IPS-18c (cell line): ENCODE measurements at regions not wholly inside any gene's neighbourhood (a gene's known extent, or its start where the extent isn't known, plus 50 kb on each side); places are given as distances from the start of the nearest gene placed in this dataset.

Experiments
- H3K4me3 ChIP-seq: 2 replicates; pipeline ENCODE4 v1.7.0; 2013; ENCODE audit warnings: low read depth, mild to moderate bottlenecking, low read length, moderate library complexity; ENCODE audit not compliant: insufficient read depth
- H3K9me3 ChIP-seq: one replicate; pipeline ENCODE4 v1.6.1; 2013; ENCODE audit warnings: mild to moderate bottlenecking, low read length, moderate library complexity; ENCODE audit not compliant: control insufficient read depth, insufficient read depth

DNA sequence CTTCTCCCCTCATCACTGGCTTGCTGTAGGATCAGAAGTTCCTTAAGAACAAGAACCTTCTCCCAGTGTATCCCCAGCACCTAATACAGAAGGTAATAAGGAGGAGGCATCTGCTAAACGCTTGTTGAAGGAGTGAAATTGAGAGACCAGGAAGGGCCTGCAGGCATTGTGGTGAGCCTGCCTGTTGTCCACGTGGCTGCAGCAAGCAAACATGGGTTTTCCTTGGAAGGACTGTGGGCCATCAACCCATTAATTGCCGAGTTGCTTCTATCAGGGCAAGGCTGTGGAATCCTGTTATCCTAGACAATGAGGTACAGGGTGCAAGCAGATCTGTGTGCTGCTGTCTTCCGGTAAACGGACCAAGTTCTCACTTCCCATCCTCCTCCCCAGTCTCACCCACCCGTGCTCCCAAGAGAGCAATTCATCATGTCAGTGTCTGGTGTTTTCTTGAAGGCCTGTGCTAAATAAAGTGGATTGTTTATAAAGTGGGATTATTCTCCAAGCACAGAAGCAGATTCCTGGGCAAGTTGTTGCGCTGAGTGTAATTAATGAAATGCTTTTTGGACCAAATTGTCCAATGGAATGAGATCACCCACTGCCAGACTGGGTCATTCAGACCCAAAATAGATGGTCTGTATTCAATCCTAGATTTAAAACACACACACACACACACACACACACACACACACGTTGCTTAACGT lies 164.6 kb upstream of the CDYL start:
- Histone ChIP-seq H3K4me3 (no peak overlapping the region), H3K9me3 (no peaks in the 10 kb centered on the region)

DNA sequence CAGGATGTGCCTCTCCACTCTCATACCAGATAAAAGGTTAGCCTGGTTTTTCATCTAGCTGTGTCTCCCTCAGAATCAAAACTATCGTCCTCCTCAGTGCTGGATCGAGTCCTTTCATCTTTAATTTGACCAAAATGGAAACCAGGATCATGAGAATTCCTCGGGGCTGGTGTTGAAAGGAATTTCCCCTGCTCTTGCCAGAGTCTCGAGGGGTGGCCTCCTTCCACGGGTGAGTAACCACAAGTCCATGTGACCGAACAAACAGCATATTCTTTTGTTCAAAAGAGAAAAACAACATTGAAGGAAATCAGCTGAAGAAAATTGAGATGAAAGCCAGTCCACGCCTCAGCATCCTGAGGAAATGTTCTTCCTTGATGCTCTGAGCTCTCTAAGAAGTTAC lies 165.9 kb upstream of the CDYL start:
- Histone ChIP-seq H3K4me3 (no peak overlapping the region), H3K9me3 (no peaks in the 10 kb centered on the region)

DNA sequence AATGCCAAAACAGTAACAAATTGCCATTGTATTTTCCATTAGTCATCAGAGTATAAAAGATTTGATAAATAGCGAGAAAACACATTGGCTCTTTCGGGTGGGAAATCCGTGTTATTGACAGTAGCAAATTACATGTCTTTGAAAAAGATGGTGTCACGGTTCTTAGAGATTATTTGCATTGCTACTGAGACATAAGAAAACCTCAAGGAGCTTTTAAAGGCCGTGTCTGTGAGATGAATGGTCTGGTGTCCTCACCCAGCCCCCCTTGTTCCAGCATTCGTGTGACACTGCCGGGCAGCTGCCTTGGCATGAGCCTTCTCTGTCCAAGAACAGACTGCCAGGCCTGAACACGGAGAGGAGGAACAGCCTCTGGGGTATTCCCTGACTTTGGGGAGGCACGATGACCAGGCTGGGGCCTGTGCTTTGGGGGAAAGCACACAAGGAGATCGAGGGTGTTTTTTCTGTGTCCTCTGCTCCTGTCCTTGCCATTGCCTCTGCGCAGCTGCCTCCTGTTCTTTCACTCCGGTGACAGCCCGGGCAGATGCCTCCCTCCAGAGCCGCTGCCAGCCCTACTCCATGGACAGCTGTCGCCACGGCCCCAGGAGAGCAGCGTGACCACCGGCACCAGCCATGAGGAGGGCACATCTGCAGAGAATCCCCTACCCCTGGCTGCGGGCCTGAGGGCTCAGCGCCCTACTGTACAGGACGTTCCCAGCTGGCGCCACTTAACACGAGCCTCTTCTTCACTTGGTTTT lies 167.7 kb upstream of the CDYL start:
- Histone ChIP-seq H3K9me3 (no peaks in the 10 kb centered on the region), H3K4me3 (no peak overlapping the region)

DNA sequence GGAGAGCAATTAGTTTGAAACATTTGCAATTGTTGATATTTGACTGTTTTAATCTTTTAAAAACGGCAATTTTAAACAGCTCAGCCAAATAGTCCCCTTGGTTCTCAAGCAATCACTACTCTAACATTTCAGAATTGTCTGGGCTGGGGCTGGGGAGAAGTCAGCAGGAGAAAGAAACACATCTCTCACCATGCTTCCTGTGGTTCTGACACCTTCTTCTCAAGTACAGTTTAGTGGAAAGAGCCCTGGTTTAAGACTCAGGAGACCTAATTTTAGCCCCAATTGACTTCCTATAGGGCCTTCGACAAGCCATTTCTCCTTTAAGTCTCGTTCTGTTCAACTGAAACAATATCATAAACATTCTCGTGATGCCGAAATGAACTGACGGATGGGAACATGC lies 168.4 kb upstream of the CDYL start:
- Histone ChIP-seq H3K9me3 (no peaks in the 10 kb centered on the region), H3K4me3 (no peak overlapping the region)

DNA sequence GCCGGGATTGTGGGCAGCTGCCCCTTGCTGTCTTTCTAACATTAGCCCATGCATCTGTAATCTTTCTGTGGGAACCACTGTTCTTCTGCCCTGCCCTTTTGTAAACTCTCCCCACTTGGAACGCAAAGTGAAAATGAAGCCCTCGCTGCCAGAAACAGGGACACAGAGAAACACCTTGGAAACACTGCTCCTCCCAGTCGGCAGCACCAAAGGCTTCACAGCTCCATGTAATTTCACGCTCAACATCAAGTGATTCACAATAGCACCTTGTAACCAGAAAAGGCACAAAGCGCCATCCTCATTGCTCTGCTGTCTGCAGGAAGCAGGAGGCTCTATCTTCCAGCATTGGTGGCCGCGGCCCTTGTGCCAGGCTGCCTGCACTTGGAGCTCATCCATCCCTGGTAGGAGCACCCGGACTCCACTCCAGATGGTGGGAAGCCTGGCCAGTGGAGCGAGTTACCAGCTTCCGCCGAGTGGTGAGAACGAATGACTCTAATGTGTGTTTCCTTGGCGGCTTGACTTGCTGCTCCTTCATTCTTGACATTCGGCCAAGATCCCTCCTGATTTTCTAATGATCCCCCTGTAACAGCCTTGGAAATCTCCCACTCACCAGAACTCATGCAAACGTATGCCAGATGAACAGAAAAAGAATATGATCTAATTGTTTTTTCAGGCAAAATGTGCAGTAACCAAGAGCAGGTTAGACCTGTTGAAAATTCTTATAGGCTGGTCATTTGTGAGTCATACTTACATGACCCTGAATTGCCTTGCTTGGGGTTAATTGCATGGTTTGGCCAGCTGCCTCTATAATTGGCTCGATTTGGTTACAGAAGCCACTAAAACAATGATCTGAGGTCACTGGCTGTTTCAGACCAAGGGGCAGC lies 169.1 kb upstream of the CDYL start:
- Histone ChIP-seq H3K9me3 (no peaks in the 10 kb centered on the region), H3K4me3 (no peak overlapping the region)

DNA sequence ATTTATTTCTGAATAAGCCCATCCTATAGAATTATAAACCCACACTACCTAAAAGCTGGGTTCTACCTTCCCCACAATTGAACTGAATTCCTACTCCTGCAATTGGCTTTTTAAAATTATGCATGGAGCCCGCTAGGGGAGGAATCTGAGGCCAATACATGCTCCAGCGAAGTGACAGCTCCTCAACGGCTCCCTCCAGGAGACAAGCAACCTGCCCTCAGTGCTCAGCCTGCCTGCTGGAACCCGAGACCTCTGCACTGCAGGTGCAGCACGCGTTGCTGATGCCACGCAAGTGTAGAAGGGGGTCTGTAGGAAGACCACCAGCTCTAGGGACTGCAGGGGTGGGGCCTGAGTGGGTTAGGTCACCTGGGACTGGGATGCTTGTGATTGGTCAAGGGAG lies 170.2 kb upstream of the CDYL start:
- no peak overlapping the region for H3K4me3 ChIP-seq
- no peaks in the 10 kb centered on the region for H3K9me3 ChIP-seq

DNA sequence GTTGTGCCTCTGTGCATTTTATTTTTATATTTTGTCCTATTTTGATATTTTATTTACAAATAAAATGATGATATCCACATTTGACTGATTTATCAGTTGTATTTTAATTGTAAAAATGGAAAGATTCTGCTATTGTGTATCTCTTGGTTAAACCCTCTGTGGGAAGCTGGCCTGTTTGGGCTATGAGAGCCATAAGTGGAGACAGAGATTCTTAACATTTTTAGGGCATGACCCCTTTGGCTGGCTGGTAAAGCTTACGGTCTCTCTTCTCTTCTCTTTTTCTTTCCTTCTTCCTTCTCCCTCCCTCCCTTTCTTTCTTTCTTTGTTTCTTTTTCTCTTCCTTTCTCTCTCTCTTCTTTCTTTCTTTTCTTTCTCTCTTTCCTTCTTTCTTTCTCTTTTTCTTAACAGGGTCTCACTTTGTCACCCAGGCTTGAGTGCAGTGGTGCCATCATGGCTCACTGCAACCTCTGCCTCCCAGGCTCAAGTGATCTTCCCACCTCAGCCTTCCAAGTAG lies 172.3 kb upstream of the CDYL start:
- Histone ChIP-seq H3K4me3 (no peak overlapping the region), H3K9me3 (no peaks in the 10 kb centered on the region)

DNA sequence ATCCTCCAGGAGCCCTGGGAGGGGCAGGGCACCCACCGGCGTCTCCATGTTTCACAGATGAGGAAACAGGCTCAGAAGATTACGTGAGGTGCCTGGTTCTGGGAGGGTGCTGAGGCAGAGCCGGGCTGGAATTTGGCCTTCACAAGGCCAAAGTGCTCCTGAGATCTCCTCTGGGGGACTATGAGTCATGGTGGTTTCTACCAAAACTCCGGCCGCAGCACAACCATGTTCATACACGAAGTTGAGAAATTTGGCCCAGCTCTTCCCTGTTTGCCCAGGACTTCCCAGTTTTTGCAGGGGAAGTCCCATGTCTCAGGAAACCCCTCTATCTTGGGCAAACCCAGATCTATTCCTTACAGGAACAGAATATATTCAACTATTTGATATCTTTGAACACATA lies 172.9 kb upstream of the CDYL start:
- Histone ChIP-seq H3K9me3 (no peaks in the 10 kb centered on the region), H3K4me3 (no peak overlapping the region)

DNA sequence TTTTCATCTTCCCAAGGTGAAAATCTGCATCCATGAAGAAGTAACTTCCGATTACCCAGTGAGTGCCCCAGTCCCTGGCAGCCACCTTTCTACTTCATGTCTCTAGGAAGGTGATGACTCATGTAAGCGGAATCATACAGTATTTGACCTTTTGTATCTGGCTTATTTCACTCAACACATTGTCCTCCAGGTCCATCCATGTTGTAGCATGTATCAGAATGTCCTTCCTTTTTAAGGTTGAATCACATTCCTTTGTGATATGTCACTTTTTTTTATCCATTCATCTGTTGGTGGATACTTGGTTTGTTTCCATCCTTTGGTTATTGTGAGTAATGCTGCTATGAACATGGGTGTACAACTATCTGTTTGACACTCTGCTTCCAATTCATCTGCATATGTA lies 176.3 kb upstream of the CDYL start:
- H3K9me3 ChIP-seq, result no peaks in the 10 kb centered on the region
- H3K4me3 ChIP-seq, result no peak overlapping the region

DNA sequence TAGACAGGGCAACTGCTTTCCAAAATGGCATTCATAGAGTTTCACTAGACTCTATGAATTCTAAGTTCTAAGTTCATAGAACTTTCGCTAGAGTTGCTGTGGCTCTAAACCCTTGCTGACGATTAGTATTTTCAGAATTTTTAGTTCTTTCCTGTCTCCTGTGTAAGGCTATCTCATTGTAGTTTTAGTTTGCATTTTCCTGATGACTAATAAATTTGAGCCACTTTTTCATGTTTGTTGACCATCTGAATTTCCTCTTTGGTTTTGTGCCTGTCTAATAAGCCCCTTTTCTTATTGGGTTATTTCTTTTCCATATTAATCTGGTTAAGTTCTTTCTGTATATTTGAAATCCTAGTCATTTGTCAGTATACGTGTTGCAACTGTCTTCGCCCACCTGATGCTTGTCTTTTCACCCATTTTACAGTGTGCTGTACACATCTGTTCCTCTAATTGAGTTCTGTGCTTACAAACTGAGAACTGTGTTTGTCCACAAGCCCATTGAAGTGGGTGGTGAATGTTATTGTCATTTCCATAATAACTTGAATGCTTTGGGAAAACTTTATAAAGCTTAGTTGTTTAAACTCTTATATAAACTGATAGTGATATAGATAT lies 177.7 kb upstream of the CDYL start:
- no peak overlapping the region for H3K4me3 ChIP-seq
- no peaks in the 10 kb centered on the region for H3K9me3 ChIP-seq

DNA sequence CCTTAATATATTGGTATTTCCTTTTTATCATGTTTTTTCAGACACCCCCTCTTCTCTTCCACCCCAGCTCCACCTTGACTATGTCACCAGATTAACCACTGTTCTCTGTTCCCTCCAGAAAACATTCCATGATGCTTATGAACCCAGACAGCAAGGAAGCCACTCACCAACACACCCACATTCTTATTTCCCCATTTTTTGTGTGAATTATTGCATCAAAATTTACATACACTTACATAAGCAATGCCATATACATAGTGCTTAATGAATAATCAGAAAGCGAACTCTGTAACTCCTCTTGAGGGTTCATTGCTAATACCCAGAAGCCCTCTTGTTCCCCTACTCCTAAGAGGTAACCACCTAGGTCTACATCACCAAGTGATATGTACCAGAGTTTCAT lies 182.3 kb upstream of the CDYL start:
- Histone ChIP-seq H3K9me3 (no peaks in the 10 kb centered on the region), H3K4me3 (no peak overlapping the region)

DNA sequence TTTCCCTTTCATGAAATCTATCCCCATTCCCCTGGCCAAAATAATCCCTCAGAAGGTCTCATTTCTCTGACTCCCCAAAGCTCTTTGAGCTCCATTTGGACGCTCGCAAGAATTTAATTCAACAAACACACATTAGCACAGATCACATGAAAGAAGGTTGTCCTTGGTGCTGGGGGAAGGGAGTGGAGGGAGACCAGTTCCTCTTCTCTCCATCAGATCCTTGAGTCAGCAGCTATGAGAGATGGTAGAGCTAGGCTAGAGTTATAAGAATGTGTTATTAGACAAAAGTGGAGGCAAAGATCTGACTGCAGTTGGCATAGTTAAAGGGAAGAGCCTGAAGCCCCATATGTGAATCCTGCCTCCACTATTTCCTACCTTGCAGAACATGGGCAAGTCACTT lies 184.2 kb upstream of the CDYL start:
- Histone ChIP-seq H3K9me3 (no peaks in the 10 kb centered on the region), H3K4me3 (no peak overlapping the region)

DNA sequence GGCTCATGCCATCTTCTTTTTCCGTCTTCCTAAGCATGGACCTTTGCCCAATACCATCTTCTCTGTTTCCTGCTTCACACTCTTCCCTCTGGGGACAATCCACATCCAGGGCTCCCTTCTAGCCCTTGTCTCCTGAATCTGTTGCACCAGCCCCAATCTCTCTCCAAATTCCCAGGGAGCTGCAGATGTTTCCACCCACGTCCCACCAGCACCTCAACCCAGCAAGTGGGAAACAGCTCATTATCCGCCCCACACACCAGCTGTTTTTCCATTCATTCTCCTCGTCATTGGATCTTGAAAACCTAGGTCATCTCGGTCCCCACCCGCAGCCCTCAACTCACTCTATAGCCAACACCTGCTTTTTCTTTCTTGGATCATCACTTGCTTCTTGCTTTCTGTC lies 185.0 kb upstream of the CDYL start:
- no peaks in the 10 kb centered on the region for H3K9me3 ChIP-seq
- H3K4me3 ChIP-seq, result no peak overlapping the region

DNA sequence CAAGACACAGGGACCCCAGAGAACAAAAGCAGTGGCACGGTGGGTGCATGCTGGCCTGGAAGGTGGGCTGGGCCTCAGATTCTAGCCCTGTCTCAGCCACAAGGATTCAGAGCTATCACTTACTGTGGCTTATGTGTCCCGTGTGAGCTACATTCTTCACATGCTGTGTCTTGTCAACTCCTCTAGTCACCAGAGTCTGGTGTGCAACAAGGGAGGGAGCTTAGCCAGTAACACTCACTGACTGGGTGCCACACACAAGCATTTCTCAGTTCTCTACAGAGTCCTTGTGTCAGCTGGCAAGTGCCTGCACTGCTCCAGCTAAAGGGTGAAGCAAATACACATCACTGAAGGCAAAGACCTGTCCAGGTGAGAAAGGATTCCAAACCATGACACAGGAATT lies 186.9 kb upstream of the CDYL start:
- Histone ChIP-seq H3K4me3 (no peak overlapping the region), H3K9me3 (no peaks in the 10 kb centered on the region)

DNA sequence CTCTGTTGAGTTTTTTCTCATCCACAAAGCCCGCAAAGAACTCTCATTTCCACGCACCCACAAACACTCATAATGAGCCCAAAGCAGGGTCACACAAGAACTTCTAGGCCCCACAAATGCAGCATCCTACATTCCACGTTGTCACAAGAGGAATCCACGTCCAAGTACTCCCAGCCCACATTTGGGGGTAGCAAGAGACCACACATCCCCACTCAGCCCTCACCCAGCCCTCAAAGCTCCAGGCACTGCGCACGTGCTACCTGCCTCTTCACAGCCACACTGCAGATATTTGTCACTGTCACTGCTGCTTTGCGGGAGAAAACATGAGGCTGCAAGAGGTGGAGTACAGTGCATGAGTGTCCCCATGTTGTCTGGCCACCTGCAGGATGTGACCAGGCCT lies 187.6 kb upstream of the CDYL start:
- Histone ChIP-seq H3K9me3 (peaks cover 3% of the 10 kb centered on the region), H3K4me3 (no peak overlapping the region)

DNA sequence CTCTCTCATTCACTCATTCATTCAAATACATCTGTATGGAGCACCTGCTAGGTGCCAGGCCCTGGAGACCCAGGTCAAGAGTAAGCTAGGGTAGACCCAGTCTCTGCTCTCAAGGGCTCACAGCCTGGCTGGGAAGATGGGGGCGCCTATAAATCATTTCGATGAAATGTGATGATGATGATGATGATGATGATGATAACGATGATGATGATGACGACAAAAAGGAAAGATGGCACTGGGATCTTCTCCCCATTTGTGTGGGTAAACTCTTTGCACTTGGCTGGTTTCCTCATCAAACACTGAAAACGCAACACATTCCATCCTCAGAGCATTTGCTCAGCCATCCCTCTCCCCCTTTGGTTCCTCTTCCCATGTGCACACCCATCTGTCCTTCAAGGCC lies 188.0 kb upstream of the CDYL start:
- Histone ChIP-seq H3K9me3 (peaks cover 3% of the 10 kb centered on the region), H3K4me3 (no peak overlapping the region)

DNA sequence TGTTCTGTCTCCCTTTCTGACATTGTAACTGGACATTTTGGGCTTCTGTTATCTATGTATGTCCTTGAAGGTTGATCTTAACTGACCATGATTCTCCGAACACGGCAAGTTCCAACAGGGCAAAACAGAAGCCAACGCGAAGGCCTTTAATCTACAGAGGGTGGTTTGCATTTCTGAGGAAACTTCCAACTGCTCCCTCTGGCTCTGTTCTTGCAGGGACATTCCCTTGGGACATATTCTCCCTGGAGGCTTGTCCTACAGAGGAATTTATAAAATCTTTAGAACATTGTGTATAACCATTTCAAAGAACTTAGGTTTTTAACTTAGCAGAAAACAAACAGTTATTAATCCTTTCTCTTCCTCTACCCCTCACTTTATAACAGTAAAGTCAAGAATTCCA lies 189.0 kb upstream of the CDYL start:
- Histone ChIP-seq H3K9me3 (peaks cover 3% of the 10 kb centered on the region), H3K4me3 (no peak overlapping the region)
